HS-5 (cell line): ENCODE measurements at regions not wholly inside any gene's neighbourhood (a gene's known extent, or its start where the extent isn't known, plus 50 kb on each side); places are given as distances from the start of the nearest gene placed in this dataset.

Source experiments
- DNase-seq: peaks from one replicate; pipeline ENCODE4 v3.0.0-alpha.2; 2012; ENCODE audit warnings: low read depth

DNA sequence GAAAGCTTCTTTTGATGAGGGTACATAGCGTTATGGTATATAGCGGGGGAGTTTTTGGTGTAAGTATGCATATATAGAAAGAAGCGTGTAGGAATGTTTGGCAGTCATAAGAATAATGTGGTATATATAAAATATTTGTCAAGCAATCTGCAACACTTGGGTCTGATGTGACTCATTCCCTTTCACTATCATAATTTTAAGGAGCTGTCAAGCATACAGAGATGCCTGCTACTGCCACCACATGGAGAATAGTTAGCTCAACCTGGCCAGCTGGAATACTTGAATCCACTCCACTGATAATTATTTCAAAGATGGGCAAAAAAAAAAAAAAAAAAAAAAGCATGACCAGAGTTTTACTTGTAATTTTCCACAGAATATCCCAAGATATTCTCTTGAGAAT lies 559.8 kb upstream of the REG3G start:
- no peak for DNase-seq

DNA sequence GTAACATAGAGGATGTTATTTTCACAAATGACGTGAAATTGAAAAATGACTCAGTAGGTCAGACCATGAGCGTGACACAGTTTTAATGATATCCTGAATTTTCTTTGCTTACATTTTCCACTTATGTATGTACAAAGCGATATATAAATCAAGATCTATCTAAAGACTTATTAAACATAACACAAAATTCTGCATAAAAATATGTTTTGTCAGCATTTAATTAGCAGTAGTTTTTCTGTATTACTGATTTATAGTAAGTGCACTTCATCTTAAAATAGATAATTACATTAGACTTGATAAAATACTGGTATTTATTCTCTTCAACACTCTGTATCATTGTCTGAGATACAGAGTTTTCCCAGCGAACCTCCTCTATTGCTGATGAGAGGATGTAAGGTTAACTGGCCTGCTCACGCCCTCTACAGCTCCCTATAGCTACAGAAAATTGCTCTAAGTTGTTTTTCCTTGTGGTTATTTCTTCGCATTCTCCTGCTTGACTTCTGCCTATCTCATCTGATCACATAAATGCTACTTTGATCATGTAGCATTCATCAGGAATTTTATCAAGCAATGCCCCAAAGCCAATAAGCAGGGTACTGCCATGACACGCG lies 548.8 kb upstream of the REG3G start:
- no peak for DNase-seq

DNA sequence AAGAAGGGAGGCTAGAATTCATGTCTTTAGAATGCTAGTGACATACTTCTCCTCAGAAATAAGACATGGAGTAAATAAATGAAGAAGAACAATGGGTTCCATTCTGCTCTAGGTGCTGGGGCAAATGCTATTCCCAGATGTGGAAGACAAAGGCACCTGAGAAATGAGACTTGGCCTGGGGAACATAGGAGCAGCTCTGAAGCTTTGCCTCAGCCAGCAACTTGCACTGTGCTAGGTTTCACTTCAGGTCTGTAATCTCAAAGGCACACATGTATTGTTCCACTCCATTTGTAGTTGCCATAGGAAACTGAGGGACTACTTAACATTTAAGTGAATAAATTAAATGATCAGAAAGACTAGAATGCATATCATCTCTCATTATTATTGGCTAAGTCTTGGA lies 538.9 kb upstream of the REG3G start:
- DNase-seq, result no peak

DNA sequence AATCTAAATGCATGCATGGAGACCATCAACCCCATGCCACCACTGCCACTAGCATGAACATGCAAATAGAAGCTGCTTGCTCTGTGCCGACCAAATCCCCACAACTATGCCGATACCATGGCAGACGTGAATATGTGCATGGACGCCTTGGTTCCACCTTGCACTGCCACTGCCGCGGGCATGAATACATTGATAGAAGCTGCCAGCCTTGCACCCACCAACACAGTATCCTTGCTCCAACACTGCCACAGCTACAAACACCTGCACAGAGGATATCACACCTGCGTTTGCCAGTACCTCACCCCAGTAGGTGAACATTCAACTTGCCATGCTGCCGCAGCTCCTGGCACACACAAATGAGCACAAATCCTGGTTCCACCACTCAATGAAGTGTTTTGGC lies 527.4 kb upstream of the REG3G start:
- no peak for DNase-seq

DNA sequence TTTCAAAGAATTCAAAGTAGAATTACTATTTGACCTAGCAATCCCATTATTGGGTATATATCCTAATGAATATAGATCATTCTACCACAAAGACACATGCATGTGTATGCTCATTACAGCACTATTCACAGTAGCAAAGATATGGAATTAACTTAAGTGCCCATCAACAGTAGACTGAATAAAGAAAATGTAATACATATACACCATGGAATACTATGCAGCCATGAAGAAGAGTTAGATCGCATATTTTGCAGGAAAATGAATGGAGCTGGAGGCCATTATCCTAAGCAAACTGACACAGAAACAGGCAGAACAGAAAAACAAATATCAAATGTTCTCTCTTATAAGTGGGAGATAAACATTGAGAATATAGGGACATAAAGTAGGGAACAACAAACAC lies 519.2 kb upstream of the REG3G start:
- no peak for DNase-seq

DNA sequence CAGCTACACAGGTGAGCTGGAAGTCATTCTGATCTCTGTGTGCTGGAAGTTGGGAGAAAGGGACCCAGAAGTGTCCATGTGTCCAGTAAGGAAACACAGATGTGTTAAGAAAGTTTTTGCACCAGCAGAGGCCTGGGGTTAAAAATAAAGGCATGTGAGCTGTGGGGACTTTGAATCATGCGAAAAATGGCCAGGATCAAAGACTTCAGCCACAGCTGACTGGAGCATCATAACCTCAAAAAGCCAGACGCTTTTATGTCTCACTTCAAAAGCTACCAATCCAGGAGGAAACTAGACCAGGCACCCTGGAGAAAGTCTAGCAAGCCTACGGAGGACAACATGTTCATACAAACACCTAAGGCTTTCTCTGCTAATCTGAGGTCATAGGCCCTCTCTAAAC lies 503.6 kb upstream of the REG3G start:
- DNase-seq, result no peak

DNA sequence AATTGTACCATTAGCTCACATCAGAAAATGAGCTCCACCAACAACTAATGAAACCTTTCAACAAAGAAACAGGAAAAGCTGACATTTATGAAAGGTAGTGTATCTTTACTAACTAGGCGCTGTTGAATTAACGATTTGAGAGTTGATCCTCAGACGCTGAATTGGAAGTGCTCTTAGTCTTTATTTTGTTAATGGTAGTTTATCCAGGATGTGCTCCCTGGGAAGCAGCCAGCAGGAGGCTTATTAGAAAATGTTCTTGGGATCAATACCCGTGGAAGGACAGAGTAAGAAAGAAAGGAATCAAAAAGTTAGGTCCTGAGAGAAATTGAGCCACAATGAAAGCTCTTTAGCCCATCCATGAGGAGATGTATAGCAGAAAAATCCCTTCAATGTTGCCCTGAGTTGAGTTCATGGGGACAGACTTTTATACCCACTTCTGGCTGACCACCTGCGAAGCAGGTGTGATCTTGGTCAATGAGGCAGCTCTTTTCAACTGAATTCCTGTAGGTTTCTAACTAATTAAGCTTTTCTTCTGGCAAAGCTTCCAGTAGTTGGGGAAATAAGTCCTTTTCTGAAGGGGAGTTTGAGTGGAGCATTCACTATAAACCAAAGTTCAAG lies 492.6 kb upstream of the REG3G start:
- no peak for DNase-seq

DNA sequence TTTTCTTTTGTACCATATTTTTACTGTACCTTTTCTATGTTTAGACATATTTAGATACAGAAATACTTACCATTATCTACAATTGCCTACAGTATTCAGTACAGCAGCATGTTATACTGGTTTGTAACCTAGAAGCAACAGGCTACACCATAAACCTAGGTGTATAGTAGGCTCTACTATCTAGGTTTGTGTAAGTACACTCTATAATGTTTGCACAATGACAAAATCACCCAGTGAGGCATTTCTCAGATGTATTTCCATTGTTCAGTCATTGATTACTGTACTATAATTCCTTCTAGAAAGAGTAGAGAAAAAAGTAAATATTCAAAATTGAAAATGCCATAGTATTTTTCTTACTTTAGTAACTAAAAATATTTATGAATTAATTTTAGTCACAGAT lies 490.1 kb upstream of the REG3G start:
- DNase-seq, result no peak

DNA sequence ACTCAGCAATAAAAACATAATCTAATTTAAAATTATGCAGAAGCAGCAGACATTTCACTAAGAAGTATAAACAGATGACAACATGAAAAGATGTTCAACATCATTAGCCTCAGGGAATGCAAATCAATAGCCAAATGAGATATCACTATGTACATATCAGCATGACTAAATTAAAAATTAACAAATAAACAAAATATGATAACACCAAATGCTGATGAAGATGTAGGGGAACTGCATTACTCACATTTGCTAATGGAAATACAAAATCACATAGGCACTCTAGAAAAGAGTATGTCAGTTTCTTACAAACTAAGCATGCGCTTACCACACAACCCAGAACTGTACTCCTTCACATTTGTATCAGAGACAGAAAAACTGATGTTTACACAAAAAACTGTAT lies 487.2 kb upstream of the REG3G start:
- DNase-seq, result no peak

DNA sequence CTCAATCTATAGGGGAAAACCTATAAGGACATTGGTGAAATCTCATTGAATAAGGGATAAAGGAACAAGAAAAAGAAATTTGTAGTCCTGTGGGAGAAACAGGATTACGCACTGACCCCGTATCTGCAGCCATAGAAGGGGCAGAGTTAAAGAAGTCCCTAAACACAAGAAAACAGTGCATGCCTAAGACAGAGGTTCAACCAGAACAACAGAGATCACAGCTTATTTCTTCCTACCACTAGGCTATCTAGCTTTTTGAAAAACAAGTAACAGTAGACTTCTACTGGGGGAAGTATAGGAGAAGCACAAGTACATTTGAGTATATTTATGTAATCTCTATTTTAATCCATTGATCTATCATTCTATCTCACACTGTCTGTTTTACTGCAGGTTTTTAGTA lies 485.2 kb upstream of the REG3G start:
- no peak for DNase-seq

DNA sequence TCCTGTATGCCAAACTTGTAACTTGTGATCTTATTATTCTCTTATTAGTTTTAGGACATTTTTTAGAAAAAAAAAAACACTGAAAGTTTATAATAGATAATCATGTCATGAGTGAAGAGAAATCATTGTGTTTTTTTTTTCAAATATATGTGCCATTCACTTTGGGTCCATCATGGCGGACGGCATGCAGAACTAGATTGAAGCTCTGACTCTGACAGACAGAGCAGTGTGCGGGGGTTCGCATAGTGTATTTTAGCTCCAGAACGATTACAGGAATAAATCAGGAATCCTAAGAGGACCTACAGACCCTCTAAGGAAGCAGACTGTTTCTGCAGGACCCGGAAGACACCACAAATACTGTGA lies 484.4 kb upstream of the REG3G start:
- DNase-seq, result no peak

DNA sequence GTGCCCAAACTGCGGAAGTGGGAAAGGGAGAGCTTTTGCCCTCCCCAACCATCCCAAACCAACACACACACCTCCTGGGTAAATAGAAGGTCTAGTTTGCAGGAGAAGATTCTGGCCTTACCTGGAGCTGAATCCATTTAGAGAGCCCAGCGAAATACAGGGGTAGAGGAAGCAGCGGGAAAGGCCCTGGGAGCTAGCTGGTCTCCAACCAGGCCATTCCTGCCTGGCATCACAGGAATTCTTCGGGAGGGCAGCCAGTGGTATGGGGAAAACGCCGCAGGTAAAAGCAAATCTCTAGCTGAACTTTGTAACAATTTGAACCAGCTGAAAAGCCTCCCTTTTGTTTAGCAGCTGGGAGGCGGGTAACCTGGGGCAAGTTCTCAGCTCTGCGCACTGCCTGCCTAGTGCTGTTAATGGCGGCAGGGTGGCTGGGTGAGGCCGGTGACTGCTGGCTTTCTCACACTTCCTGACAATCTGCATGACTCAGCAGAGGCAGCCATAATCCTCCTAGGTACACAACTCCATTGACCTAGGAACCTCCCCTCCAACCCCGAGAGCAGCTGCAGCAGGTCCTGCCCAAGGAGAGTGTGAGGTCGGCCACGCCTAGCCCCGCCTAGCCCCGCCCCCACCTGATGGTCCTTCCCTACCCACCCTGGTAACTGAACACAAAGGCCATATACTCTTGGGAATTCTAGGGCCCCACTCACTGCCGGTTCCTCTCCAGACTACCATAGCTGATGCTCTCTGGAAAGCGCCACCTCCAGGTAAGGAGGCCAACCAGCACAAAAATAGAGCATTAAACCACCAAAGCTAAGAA lies 483.8 kb upstream of the REG3G start:
- DNase-seq, result no peak

DNA sequence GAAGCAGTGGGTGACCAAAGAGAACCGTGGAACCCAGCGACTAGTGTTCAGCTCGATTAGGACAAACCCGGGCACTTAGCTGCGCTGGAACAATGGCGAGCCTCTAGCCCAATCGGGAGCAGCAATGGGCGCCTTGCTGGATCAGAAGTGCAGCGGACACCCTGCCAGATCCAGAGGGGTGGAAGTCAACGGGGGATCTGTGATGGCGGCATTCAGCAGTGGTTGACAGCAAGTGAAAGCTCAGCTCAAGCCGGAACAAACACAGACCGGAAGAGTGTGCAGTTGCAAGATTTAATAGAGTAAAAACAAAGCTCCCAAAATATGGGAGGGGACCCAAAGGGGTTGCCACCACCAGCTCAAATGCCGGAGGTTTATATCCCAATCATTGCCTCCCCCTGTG lies 478.7 kb upstream of the REG3G start:
- no peak for DNase-seq

DNA sequence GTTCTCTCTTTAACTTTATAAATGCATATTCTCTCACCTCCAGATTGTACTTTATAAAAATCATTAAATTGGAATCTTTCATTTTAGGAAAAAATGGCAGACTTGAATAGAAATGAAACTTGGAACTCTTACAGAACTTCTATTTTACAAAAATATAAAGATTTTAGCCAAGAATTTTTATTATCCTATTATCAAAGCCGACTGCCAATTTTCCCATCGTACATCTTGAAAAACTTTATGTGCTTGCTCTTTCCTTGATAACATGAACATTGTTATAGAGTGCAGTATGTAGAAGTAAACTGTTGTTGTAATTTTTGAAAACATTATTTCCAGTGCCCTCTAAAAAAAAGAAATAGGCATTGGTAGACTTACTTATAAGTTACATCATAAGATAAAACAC lies 475.7 kb upstream of the REG3G start:
- DNase-seq, result no peak

DNA sequence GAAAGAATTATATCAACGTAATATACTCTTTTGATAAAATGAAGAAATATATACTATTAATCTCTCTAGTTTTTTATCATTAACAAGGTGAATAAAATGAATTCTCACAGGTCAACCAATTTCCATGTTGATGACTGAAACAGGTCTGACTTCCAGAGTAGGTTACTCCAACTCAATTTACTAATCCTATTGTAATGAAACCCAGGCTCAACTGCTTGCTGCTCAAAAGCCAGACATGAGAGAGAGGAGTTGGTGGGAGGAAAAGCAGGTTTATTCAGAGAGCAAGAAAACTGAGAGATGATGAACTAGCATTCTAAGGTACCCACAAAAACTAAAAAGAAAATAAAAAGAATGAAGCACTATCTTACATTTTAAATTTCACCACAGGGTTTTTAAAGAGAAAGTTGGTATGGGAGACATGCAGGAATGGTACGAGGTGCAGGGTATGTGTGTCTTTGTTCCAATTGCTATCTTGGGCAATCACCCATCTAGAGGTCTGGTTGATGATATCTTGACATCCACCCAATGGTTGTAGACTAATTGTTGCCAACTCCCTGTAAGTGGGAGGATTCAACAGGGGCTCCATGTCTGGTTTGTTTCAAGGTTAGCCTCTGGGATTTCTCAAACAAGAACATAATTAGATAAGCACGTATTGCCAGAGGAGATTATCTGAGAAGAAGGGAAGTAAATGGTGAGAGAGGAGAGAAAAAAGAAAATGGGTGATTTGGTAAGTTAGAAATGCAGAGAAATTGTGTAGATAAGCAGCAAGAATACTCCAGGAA lies 471.4 kb upstream of the REG3G start:
- no peak for DNase-seq

DNA sequence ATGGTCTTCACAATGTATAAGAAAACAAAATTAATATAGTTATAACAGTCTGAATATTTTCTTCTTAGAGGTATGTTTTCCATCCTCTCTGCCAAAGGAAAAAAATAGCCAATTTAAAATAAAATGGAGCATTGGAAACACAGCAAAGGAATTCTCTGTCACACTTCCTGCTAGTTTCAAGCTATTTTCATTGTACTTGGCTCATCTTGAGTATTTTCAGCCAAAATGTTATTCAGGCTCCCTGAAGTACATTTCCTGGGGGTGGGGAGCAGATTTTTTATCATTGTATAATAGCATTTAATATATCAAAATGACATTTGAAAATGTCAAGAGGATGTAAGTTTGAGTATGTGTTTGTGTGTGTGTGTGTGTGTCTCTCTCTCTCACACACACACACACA lies 463.6 kb upstream of the REG3G start:
- no peak for DNase-seq

DNA sequence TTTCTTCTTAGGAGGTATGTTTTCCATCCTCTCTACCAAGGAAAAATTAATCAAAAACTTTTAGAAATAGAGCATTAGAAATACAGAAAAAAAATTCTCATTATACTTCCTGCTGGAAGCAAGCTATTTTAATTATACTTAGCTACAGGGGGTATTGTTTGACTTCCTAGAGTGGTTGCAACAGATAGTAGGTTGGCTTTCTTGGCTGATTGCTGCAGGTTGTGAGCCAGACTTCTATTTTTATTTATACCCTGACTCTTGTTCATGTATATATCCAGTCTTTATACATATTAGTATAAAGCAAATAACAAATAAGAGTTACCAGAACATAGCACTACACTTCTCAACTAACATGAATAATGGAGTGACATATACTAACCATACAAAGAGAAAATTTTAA lies 460.8 kb upstream of the REG3G start:
- DNase-seq, result no peak

DNA sequence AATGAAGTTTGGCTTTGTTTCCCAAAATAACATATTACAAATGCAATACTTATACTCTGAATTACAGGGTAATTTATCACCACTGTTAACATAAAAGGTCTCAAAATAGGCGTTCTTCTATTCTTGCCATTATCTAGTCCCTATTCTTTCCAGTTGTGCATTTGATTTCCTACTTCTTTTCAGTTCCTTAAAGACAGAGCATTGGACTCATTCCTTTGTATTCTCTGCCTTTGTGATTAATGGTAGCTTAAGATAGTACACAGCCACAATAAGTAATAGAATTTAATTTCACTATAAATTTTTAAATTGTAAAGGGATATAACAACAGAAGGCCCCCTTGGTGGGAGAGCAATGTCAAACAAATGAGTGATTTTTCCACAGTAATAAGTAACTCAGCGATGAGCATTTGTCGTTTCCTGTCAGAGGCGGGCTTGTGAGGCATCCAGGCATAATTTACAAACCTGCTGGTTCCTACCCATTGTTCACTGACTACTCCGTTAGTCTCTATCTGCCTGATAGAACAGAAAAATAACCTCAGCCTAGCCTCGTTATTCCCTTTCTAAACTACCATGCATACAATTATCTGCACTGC lies 456.6 kb upstream of the REG3G start:
- DNase-seq, result no peak

DNA sequence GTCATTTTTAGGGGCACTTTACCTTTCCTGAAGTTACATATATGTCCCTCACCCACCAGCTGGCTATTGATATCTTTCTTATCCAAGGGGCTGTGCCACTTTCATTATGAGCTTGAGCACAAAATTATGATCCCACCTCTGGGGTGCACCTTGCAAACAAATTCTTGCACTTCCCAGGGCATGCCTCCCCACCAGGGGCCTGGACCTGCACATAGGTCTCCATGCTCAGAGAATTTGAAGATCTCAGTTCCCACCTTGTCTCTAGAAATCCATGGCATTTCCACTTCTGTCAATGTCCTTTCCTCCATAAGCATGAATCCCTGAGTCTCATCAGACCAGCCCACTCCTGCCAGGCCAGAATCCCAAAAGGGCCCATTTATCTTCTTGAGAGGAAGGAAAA lies 449.1 kb upstream of the REG3G start:
- no peak for DNase-seq

DNA sequence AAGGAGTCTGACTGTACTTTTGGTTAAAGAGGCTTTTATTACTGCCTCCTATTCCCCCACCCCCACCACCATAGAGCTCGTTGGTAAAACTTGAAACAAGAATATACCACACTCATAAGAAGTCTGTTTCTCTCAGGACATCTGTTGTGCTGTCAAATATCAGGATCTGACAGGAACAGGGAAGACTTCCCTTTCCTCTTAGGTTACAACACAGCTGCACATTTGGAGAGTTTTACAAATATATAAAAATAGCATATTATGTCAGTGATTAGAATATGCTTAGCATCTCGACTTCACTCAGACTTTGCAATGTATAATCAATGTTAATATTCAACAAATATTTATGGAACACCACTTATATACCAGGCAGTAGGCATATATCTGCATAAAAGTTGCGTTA lies 439.6 kb upstream of the REG3G start:
- no peak for DNase-seq

DNA sequence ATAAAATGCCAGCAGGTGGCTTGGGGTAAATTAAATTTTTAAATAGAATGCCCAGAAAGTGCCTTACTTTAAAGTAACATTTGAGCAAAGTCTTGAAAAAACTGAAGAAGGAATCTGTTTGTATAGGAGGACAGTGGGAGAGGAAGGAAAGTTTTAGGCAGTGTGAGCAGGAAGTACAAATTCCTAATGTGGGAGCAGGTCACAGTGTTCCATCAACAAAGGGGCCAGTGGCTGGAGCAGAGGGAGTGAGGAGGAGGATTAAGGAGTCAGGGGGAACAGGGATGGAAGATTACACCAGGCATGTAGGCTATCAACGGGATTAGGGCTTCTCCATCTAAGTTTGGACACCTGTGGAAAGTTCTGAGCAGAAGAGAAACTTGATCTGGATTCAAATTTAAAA lies 439.2 kb upstream of the REG3G start:
- no peak for DNase-seq

DNA sequence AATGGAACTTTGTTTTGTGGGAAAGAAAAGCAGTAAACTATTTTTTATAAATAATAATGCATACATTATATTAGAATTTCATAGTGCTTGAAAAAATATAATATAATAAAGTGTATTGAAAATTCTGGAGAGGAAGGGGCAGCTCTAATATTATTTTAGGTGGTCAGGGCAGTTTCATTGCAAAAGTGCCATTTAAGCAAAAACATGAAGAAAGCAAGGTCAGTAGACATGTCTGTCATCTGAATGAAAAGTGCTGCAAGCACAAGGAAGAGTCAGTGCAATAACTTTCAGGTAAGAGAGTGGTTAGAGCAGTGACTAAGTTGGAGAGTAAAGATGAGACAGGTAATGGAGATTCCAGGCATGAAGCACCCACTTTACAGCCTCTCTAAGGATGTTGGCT lies 435.6 kb upstream of the REG3G start:
- no peak for DNase-seq

DNA sequence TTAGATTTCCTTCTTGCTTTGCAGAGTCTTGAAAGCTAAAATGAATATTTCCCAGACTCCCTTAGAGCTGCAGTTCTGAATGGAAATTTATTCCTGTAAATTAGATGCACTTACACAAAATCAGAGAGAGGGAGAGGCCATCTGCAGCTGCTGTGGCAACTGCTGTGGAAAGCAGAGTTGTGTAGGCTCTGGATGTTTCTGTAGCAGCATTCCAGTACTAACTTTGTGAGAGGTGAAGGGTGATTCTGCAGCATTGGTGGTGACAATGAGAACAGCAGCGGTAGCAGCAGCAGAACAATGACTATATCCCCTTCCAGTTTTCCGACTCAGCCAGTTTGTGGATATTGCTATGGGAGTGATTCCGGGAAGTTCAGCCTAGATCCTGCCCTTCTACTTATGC lies 433.0 kb upstream of the REG3G start:
- DNase-seq, result no peak
